Fibroblast of villous mesenchyme (primary cell): ENCODE measurements at regions not wholly inside any gene's neighbourhood (a gene's known extent, or its start where the extent isn't known, plus 50 kb on each side); places are given as distances from the start of the nearest gene placed in this dataset.

Experiments used
- DNase-seq: peaks from one replicate; pipeline ENCODE4 v3.0.0-alpha.2; 2010; ENCODE audit warnings: low read depth
- H3K4me3 ChIP-seq: 2 replicates; pipeline ENCODE4 v1.5.1; 2011; ENCODE audit warnings: low read depth, mild to moderate bottlenecking, low read length
- CTCF ChIP-seq: IDR thresholded peaks from 2 replicates; pipeline ENCODE4 v1.5.1; 2012; ENCODE audit warnings: low read depth, mild to moderate bottlenecking, low read length; ENCODE audit not compliant: insufficient read depth

- H3K4me3 ChIP-seq: no peak overlapping the region
- no peak for TF ChIP-seq CTCF
- no peak for DNase-seq
Measured at GRCh38 chr4:139611391-139611790, 54.2 kb upstream of the MGST2 start.

GRCh38 chr4:139609647-139610046 lies 53.6 kb upstream of the SETD7 start:
- DNase-seq: peak; percentile 34
- no peak for TF ChIP-seq CTCF
- no peak overlapping the region for H3K4me3 ChIP-seq

- no peak for TF ChIP-seq CTCF
- H3K4me3 ChIP-seq: no peak overlapping the region
- no peak for DNase-seq
Measured at GRCh38 chr4:139607502-139608060, 51.6 kb upstream of the SETD7 start.

GRCh38 chr4:139606579-139607501 lies 50.8 kb upstream of the SETD7 start:
- H3K4me3 ChIP-seq: no peak overlapping the region
- peak; percentile 67 for DNase-seq
- peak; percentile 21 for TF ChIP-seq CTCF

GRCh38 chr4:139606103-139606502 lies 50.1 kb upstream of the SETD7 start:
- TF ChIP-seq CTCF: no peak
- DNase-seq: no peak
- H3K4me3 ChIP-seq: no peak overlapping the region
